ENCODE measurements at regions not wholly inside any gene's neighbourhood (a gene's known extent, or its start where the extent isn't known, plus 50 kb on each side); places are given as distances from the start of the nearest gene placed in this dataset.
"Not testable (repeated sequence)": the region's sequence is repeated elsewhere in the genome, so short reads cannot be mapped to it uniquely, and the experiment has no call there.

DNA sequence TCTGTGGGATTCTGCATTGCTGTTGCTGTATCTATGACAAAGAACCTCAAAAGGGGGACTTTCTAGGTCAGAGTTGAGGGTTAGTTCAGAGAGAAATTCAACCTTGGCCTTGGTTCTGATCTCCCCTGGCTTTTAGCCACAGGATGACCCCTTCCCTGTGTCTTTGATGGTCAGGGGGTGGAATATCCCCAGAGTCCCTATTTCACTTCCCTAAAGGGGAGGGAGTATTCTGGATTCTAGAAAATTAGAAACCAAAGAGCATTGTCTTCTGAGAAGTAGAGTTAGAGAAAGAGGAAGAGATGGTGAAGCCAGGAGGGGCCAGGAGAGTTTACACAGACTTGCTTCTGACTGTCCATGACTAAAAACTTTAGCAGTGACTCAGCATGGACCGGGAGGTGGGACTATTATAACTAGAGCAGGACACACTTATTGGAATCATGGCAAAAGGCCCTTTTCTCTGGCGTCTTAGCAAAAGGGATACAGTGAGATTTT, 56.2 kb upstream of the LPAR1 start:
- Histone ChIP-seq H3K27me3 (ENCODE audit: control insufficient read depth, low read length) (peaks cover 3% of the 10 kb centered on the region; the same call in 1 of the 2 replicates), H3K9me3 (ENCODE audit: control insufficient read depth, insufficient read depth, low read length) (no peaks in the 10 kb centered on the region), H3K36me3 (ENCODE audit: control insufficient read depth, low read length) (no peaks in the 10 kb centered on the region), H4K20me1 (ENCODE audit: control insufficient read depth, insufficient read depth, low read depth, low read length) (no peaks in the 10 kb centered on the region), H3F3A (ENCODE audit: control insufficient read depth, insufficient read depth) (no peaks in the 10 kb centered on the region), H3K4me1 (ENCODE audit: control insufficient read depth, low read length) (no peaks in the 10 kb centered on the region), H3K4me2 (ENCODE audit: low read length) (no peak overlapping the region), H3K27ac (ENCODE audit: low read depth, low read length) (no peak overlapping the region), H3K9me2 (replicated peaks; ENCODE audit: control insufficient read depth, low read length) (no peaks in the 10 kb centered on the region; the same call in 1 of the 2 replicates), H3K4me3 (ENCODE audit: low read length) (no peak overlapping the region), H3K79me2 (ENCODE audit: control insufficient read depth, low read length) (no peaks in the 10 kb centered on the region)
- TF ChIP-seq EZH2phosphoT487 (IDR thresholded peaks at IDR 0.05; ENCODE audit: borderline replicate concordance, low read length), result no peak
- no peak for TF ChIP-seq CTCF (IDR thresholded peaks at IDR 0.05; ENCODE audit: low read depth, low read length, poor library complexity, severe bottlenecking)

GRCh38 chr9:111092167-111092566, 53.9 kb upstream of the LPAR1 start:
- not testable (repeated sequence) for H3K4me2 ChIP-seq (ENCODE audit: low read length)

More at GRCh38 chr9:111092167-111092566, 53.9 kb upstream of the LPAR1 start:
- H3K36me3 ChIP-seq (ENCODE audit: control insufficient read depth, low read length); H3K79me2 ChIP-seq (ENCODE audit: control insufficient read depth, low read length); H3K9me2 ChIP-seq (replicated peaks; ENCODE audit: control insufficient read depth, low read length); H3K4me3 ChIP-seq (ENCODE audit: low read length); H3K9me3 ChIP-seq (ENCODE audit: control insufficient read depth, insufficient read depth, low read length); H3F3A ChIP-seq (ENCODE audit: control insufficient read depth, insufficient read depth); H3K4me1 ChIP-seq (ENCODE audit: control insufficient read depth, low read length); H4K20me1 ChIP-seq (ENCODE audit: control insufficient read depth, insufficient read depth, low read depth, low read length); H3K27me3 ChIP-seq (ENCODE audit: control insufficient read depth, low read length); H3K27ac ChIP-seq (ENCODE audit: low read depth, low read length): not testable (repeated sequence)
